Osteocyte (in vitro differentiated cells): ENCODE measurements at regions not wholly inside any gene's neighbourhood (a gene's known extent, or its start where the extent isn't known, plus 50 kb on each side); places are given as distances from the start of the nearest gene placed in this dataset.

Source experiments
- DNase-seq: peaks from one replicate; pipeline ENCODE4 v3.0.0; 2021; ENCODE audit warnings: mixed read lengths; ENCODE audit not compliant: unreplicated experiment; ENCODE audit errors: extremely low spot score
- H3K27ac Mint-ChIP-seq: one replicate; pipeline ENCODE4 v1.8.0; 2021; ENCODE audit warnings: mild to moderate bottlenecking, mixed read lengths; ENCODE audit not compliant: unreplicated experiment
- H3K27me3 Mint-ChIP-seq: one replicate; pipeline ENCODE4 v1.8.0; 2021; ENCODE audit warnings: mixed read lengths; ENCODE audit not compliant: unreplicated experiment
- H3K36me3 Mint-ChIP-seq: one replicate; pipeline ENCODE4 v1.8.0; 2021; ENCODE audit warnings: mixed read lengths; ENCODE audit not compliant: unreplicated experiment
- H3K4me1 Mint-ChIP-seq: one replicate; pipeline ENCODE4 v1.8.0; 2021; ENCODE audit warnings: mixed read lengths; ENCODE audit not compliant: unreplicated experiment
- H3K4me3 Mint-ChIP-seq: one replicate; pipeline ENCODE4 v1.8.0; 2021; ENCODE audit warnings: mild to moderate bottlenecking, moderate library complexity, mixed read lengths; ENCODE audit not compliant: unreplicated experiment
- H3K9me3 Mint-ChIP-seq: one replicate; pipeline ENCODE4 v1.8.0; 2021; ENCODE audit warnings: mixed read lengths; ENCODE audit not compliant: unreplicated experiment
- CTCF ChIP-seq: fragments of 200-600 bp; sonication (generic); IDR thresholded peaks from 2 replicates; pipeline ENCODE4 v1.5.0; 2021; ENCODE audit warnings: antibody characterized with exemption, mild to moderate bottlenecking, moderate library complexity

DNA sequence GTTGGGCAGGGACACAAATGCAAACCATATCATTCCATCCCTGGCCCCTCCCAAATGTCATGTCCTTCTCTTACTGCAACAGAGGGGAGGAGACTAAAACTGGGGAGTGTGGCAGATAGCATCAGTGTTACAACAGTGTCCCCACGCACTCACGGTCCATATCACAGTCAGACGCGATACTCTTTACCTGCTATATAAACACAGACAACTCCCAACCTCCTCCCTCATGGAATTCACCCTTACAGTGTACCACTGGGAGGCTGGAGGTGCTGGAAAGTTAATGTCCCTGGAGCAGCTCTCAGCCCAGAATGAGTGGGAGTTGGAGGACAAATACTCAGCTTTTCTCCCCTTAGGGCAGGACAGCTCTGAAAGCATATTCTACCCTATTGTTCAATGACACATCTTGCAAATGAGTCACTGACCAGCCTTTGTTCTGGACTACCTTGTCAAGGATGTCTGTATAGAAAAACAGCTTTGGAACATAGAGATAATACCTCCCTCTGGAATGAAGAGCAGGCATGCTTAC, 445.9 kb downstream of the SETD4 start:
- peaks cover 16% of the 10 kb centered on the region for H3K4me1 Mint-ChIP-seq
- DNase-seq = no peak
- no peak for TF ChIP-seq CTCF
- H3K36me3 Mint-ChIP-seq = no peaks in the 10 kb centered on the region
- no peak overlapping the region for H3K27ac Mint-ChIP-seq
- no peaks in the 10 kb centered on the region for H3K27me3 Mint-ChIP-seq
- H3K9me3 Mint-ChIP-seq = no peaks in the 10 kb centered on the region
- no peak overlapping the region for H3K4me3 Mint-ChIP-seq

DNA sequence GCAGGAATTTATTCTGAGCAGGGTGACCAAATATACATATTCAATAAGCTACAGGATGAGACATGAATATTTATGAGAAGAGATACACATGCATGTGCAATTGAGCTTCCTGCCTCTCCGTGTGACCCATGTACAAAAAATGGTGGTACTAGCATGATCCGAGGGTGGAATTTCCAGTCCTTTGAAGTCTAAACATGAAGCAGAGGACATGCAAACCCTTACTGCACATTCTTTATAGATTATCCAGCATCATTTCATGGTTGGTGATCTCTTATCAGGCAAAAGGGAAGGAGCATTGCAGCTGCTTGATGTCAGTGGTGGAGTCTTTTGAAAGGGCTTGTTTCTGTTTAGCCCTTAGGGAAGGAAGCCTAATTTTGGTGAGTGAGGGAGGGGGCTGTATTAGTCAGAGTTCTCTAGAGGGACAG, 448.6 kb downstream of the SETD4 start:
- H3K9me3 Mint-ChIP-seq = no peaks in the 10 kb centered on the region
- TF ChIP-seq CTCF = no peak
- H3K36me3 Mint-ChIP-seq = peaks cover 2% of the 10 kb centered on the region
- H3K4me3 Mint-ChIP-seq = no peak overlapping the region
- no peak for DNase-seq
- H3K4me1 Mint-ChIP-seq = peaks cover 8% of the 10 kb centered on the region
- no peak overlapping the region for H3K27ac Mint-ChIP-seq
- no peaks in the 10 kb centered on the region for H3K27me3 Mint-ChIP-seq

DNA sequence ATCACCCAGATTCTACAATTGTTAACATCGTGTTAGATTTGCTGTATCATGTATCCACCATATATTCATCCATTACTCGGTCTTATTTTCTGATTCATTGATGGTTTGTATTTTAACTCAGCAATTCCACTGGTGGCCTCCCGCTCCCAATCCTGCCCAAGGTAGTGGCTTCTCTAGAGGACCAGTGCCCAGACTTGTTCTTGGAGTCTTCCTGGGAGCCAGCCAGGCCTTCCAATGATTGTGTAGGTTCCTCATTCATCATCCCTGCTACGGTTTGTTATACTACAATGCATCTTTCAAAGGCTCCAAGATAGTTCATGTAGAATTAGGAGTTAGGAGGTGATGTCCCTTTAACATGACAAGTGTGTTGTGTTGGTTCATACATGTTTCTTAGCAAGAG, 451.1 kb downstream of the SETD4 start:
- peaks cover 2% of the 10 kb centered on the region for H3K36me3 Mint-ChIP-seq

GRCh38 chr21:35607406-35607805, 452.9 kb downstream of the SETD4 start:
- Mint-ChIP-seq H3K27ac (no peak overlapping the region), H3K4me1 (peaks cover 3% of the 10 kb centered on the region), H3K9me3 (no peaks in the 10 kb centered on the region), H3K4me3 (no peak overlapping the region), H3K27me3 (no peaks in the 10 kb centered on the region), H3K36me3 (peaks cover 2% of the 10 kb centered on the region)
- DNase-seq = no peak
- TF ChIP-seq CTCF = no peak

More for the DNA sequence above, 451.1 kb downstream of the SETD4 start:
- no peak for DNase-seq
- Mint-ChIP-seq H3K4me1 (peaks cover 5% of the 10 kb centered on the region), H3K27ac (no peak overlapping the region), H3K4me3 (no peak overlapping the region), H3K9me3 (no peaks in the 10 kb centered on the region), H3K27me3 (no peaks in the 10 kb centered on the region)
- no peak for TF ChIP-seq CTCF

- Mint-ChIP-seq H3K27ac (no peak overlapping the region), H3K9me3 (no peaks in the 10 kb centered on the region), H3K36me3 (peaks cover 2% of the 10 kb centered on the region), H3K27me3 (no peaks in the 10 kb centered on the region), H3K4me1 (no peaks in the 10 kb centered on the region), H3K4me3 (no peak overlapping the region)
- DNase-seq = no peak
- no peak for TF ChIP-seq CTCF
Measured at GRCh38 chr21:35606578-35606977, 453.7 kb downstream of the SETD4 start.
